Fibroblast of upper back skin (primary cell): ENCODE measurements at regions not wholly inside any gene's neighbourhood (a gene's known extent, or its start where the extent isn't known, plus 50 kb on each side); places are given as distances from the start of the nearest gene placed in this dataset.

ENCODE experiments used
- DNase-seq: peaks from one replicate; pipeline ENCODE4 v3.0.0-alpha.2; 2013

- DNase-seq: peak; percentile 87
Measured at GRCh38 chr14:54211551-54212308, 185.1 kb upstream of the CDKN3 start.

DNA sequence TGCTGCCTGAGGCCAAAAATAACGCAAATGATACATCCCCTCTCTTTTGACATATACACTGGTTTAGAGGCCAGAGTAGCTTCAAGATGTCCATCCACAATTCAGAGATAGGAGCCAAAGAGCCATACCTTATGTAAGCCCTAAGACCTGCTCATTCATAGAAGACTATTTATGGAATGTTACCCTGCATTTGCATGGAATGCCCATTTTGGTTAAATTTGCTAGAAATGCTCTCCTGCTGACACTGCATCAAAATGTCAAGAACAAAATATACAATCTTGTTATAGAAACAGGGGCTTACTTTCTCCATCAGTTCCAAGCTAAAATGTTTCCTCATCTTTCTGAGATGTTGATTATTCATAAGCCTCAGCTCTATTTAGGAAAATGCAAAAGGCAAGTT, 183.3 kb upstream of the CDKN3 start:
- DNase-seq: peak; percentile 50

DNA sequence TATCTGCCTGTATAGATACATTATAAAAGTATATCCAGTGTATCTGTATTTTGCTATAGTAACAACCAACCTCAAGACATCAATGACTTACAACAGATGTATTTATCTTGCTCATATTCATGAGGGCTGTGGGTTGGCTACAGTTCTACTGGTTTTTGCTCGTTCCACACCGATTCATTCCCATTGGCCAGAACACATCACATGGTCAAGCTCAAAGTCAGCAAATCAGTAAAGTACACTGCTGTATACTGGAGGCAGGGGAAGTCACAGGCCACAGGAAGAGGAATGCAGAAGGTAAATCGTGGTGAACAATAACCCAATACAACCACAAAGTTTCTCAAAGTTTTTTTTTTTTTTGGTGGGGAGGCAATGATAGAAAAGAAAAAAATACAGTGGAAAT, 180.0 kb upstream of the CDKN3 start:
- DNase-seq: no peak

DNA sequence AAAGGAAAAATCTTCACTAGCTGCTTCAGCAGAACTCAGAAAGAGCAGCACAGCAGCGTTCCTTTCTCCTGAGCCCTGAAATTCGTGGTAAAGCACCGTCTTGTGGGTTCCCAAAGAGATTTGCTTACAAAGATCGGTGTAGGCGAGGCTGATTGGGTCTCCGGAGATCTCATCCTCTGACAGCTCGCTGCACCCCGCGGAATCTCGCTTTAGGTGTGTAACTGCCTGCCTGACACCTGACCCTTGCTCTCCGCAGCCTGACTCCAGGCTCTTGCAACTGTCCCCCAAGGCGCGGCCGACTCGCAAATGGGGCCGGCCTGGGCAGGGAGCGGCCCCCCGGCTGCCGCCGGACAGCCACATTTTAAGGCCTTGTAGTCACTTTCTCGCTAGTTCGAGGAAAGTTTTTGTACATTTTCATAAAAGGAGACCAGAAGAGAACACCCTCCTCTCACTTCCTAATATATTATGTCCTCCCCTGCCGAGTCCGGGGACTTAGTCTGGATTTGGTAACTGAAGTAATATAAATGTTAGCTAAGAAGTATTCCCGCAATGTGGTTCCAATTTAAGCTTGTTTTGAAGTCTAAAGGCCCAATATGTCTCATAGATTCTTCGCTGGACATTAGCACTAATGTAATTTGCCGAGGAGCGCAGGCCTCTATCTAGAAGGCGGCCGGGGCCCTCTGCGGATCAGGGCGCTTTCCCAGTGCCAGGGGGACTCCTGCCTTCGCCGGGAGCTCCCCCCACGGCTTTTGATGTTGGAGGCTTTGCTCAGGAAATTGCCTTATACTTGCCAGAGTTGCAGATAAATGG, 177.3 kb upstream of the CDKN3 start:
- DNase-seq: peak; percentile 61

DNA sequence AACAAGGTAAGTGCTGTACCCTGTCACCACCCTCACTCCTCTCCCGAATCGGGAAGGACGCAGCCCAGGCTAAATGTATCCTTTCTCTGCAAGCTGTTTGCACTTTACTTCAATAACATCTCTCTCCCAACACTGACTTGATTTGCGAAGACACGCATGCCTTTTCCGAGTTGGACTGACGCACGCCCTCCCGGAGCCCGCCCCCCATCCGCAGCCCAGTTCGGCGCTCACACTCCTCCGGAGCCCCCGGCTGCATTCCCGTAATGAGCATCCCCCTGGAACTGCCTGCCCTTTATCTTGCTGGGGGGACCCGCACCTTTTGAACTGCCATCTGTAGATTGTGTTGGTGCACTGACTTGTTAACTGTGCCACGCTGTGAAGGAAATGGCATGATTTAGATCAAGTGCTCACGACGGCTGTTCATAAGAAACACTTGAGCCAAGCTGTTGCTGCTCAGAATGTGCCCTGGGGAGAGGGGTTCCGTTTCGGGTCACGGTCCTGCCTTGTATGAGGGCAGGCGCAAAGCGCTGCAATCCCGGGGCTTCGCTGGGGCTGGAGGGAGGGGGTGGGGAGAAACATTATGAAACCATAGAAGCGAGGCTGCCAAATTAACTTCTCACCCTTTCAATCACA, 176.6 kb upstream of the CDKN3 start:
- DNase-seq: no peak

DNA sequence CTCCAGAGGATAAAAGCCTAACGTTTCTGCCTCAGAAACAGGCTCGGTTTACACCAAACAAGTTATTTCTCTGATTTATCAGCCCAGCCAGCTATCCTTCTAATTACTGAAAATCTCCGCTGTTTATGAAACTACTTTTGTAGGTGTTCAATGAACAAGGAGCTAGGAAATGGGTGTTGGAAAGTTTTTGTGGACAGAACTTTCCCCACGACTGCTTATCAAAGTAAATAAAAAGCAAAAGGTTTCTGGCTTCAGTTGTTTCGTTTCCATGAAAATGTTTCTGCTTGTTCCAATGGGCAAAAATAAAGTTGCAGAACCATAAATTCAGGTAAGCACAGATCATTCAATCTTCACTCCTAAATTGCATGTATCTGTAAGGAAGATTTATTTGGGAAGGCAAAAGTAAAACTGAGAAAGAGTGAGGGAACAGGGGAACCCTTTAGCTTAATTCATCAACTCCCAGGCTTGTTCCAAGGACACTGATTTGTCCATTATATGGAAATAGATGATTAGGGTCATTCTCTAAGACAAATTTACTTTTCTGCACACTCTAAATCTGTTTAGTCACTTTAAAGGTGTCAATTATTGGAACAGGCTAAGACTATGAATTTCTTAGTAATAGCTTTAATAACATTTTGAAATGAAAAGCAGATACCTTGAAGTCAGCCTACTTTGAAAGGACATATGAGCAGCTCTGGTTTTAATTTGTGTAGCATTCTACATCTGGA, 175.9 kb upstream of the CDKN3 start:
- DNase-seq: no peak

- DNase-seq: no peak
Measured at GRCh38 chr14:54221432-54221803, 175.4 kb upstream of the CDKN3 start.

GRCh38 chr14:54221971-54222370, 174.8 kb upstream of the CDKN3 start:
- no peak for DNase-seq

DNA sequence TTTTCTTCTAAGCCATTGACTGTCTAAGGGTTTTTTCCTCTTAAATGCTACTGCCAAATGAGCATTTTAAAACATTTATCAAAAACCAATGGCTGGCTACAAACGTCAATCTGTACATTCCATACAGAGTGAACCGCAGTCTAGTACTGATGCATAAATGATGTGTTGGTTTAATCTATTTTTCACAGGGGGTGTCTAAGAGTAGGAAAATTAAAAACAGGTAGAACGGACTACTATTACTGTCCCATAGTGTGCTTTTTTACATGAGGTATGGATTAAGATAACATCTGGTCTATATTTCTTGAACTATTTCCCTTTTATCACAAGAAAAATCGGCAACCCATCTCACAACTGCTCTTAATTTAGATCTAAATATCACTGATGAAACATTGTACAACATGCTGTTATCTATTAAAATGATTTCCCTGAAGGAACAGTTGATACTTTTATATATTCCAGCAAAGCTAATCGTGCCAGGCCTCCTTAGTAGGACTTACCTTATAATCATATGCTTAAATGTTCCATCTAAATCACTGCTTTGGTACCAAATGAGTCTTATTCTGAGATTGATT, 172.9 kb upstream of the CDKN3 start:
- peak; percentile 72 for DNase-seq

DNA sequence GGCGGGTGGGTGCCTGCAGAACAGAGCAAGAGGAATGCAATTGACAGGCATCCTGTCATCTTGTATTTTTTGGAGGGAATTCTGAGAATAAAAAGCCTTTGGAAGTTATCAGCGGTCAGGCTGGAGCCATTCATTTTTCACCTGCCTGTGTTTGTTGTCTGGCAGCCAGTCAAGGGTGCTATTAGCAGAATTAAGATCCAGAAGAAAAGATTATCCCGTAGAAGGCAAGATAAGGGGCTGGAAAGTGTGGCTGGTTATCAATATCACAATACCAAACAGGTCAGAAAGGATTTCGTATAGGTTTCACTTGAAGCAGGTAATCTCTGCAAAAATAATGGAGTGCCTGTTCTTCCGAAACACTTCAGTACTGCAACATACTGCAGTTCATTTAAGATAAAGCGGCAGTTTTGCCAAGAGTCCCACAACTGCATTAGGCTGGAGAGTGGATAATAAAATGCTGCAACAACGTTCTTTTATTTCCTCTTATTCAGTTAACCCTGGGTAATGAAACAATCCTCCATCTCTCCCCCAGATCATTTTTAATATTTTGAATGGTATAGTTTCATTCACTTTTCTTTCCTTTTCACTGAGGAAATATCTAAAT, 171.2 kb upstream of the CDKN3 start:
- no peak for DNase-seq

GRCh38 chr14:54226103-54226502, 170.7 kb upstream of the CDKN3 start:
- peak; percentile 84 for DNase-seq

DNA sequence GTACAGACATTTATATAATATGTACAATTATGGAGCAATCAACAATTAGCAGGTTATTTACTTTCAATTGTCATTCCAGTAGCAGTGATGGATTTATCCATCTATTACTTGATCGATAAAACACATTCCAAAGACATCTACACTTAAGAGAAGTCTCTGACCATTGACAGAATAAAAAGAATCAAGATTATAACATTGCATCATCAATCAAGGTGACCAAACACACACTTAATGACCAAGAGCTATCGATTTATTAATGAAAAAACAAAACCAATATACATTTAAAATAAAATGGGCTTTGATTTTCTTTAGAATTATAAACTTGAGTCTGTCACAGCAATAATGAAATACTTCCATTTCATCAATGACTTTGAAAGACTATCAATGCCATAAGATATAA, 170.2 kb upstream of the CDKN3 start:
- no peak for DNase-seq

GRCh38 chr14:54229136-54229535, 167.7 kb upstream of the CDKN3 start:
- DNase-seq: no peak

GRCh38 chr14:54230645-54231044, 166.2 kb upstream of the CDKN3 start:
- no peak for DNase-seq

DNA sequence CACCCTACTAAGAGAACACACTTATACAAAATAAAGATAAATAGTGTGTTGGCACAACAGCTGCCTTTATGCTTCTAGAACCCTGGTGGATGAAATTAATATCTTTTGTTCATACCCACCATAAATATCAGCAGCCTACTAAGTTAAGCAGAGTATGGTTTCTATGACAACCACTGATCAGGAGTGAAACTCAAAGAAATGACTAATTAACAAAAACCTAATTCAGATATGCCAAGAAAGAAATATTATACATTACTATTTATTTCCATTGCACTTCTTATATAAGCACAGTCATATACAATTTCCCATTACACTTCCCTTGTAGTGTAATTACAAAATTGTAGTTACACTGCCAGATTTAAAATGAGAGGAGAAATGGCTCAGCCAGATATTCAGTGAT, 164.1 kb upstream of the CDKN3 start:
- no peak for DNase-seq

GRCh38 chr14:54241517-54241916, 155.3 kb upstream of the CDKN3 start:
- no peak for DNase-seq

DNA sequence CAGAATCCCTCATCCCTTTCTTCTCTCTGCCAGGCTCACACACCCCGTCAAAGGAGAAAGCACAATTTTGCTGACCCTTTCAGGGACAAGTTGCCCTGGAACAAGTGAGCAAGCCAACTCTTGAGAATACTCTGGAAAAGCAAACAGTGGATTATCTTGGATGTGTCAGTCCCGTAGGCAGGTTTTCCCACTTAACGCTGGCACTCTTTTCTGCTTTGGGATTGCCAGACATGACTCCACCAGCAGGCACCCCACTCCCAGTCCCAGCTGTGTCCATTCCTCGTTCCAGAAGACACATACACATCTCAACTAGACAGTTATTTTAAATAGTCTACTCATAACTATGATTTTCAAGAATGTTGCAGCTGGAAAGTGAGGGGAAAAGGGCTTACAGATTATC, 145.5 kb upstream of the CDKN3 start:
- DNase-seq: no peak

- peak; percentile 91 for DNase-seq
Measured at GRCh38 chr14:54252072-54252730, 144.6 kb upstream of the CDKN3 start.

DNA sequence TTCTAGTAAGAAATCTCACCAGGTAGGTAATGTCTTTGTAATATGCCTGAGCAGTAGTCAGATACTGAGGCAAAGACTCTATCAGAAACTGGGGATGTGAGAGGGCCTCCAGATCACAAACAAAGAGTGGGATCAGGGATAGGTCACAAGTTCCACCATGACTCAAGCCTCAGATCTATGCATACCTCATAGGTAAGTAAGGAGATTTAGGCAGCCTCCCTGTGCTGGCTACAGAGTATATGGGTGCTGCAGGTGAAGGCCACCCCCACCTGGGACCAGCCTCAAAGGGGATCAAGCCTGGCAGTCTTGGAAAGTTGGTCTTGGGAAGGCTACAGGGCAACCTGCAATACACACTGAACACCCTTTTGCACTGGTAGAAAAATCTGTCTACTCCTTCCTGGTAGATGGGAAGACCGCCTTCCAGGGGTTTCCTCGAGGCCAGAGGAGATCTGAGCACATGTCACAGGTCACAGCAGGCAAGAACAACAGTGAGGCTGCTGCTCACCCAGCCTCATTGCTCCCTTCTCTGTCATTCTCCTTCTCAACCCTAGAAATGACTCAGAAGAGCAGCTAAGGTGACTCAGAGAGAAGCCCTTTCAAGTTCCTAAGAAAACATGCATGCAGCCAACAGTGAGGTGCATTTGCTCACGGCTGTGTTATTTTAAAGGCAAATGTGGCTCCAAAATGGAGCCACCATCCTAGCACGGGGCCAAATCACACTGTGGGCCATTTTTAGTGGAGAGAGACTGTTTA, 143.4 kb upstream of the CDKN3 start:
- DNase-seq: peak; percentile 92

GRCh38 chr14:54256156-54256555, 140.7 kb upstream of the CDKN3 start:
- DNase-seq: no peak

DNA sequence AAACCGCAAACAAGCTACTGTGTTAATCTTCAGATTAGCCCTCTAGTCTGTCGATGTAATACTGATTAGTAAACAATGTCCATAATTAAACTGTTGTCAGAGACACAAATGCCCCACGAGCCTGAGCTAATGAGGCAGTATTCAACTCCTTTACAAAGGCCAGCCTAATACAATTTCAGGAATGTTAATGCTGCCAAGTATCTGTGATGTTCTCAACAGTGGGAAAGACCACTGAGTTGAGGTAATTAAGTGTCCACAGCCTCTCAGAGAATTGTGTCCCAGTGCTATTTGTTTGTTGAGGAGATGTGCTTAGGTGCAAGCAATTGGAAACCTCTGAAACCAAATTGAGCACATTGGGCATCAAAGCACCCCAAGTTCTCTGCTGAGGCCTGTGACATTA, 139.4 kb upstream of the CDKN3 start:
- DNase-seq: no peak
